GM21576 (cell line): ENCODE measurements at regions not wholly inside any gene's neighbourhood (a gene's known extent, or its start where the extent isn't known, plus 50 kb on each side); places are given as distances from the start of the nearest gene placed in this dataset.
A peak's percentile ranks its signal among the peaks of the same experiment; 100 is the strongest.

Experiments
- ATAC-seq: cut with Tn5 transposase; IDR thresholded peaks from one replicate; pipeline ENCODE4 v1.9.1; 2021; ENCODE audit warnings: mild to moderate bottlenecking, moderate library complexity; ENCODE audit not compliant: unreplicated experiment

GRCh38 chr4:138670681-138671080 lies 344.9 kb upstream of the NOCT start:
- no peak for ATAC-seq

GRCh38 chr4:138669479-138670315 lies 345.9 kb upstream of the NOCT start:
- no peak for ATAC-seq

GRCh38 chr4:138668309-138668708 lies 347.3 kb upstream of the NOCT start:
- ATAC-seq, result no peak

GRCh38 chr4:138666366-138666765 lies 349.2 kb upstream of the NOCT start:
- ATAC-seq, result no peak

GRCh38 chr4:138665851-138666250 lies 349.7 kb upstream of the NOCT start:
- no peak for ATAC-seq

- ATAC-seq, result no peak
These were observed 351.7 kb upstream of the NOCT start for GRCh38 chr4:138663883-138664282.

- no peak for ATAC-seq
These were observed 355.7 kb upstream of the NOCT start for GRCh38 chr4:138659812-138660316.

- ATAC-seq, result no peak
These were observed 356.4 kb upstream of the NOCT start for GRCh38 chr4:138659037-138659811.

- ATAC-seq, result no peak
These were observed 357.1 kb upstream of the NOCT start for GRCh38 chr4:138658518-138658917.

- no peak for ATAC-seq
These were observed 358.6 kb upstream of the NOCT start for GRCh38 chr4:138656990-138657389.

GRCh38 chr4:138655985-138656384 lies 359.6 kb upstream of the NOCT start:
- ATAC-seq, result no peak

GRCh38 chr4:138655286-138655685 lies 360.3 kb upstream of the NOCT start:
- no peak for ATAC-seq

GRCh38 chr4:138650929-138651448 lies 364.6 kb upstream of the NOCT start:
- peak; percentile 62 for ATAC-seq

- ATAC-seq, result no peak
These were observed 365.1 kb upstream of the NOCT start for GRCh38 chr4:138650495-138650894.

- no peak for ATAC-seq
These were observed 368.1 kb upstream of the NOCT start for GRCh38 chr4:138647433-138647832.

GRCh38 chr4:138646383-138646782 lies 369.2 kb upstream of the NOCT start:
- ATAC-seq, result no peak

GRCh38 chr4:138645289-138645688 lies 370.3 kb upstream of the NOCT start:
- ATAC-seq, result no peak

GRCh38 chr4:138644322-138644721 lies 371.3 kb upstream of the NOCT start:
- no peak for ATAC-seq

- no peak for ATAC-seq
These were observed 371.8 kb upstream of the NOCT start for GRCh38 chr4:138643827-138644226.

- no peak for ATAC-seq
These were observed 376.4 kb upstream of the NOCT start for GRCh38 chr4:138639018-138639741.

- ATAC-seq, result no peak
These were observed 378.8 kb upstream of the NOCT start for GRCh38 chr4:138636781-138637180.
